ENCODE measurements at regions not wholly inside any gene's neighbourhood (a gene's known extent, or its start where the extent isn't known, plus 50 kb on each side); places are given as distances from the start of the nearest gene placed in this dataset.

GRCh38 chr15:87151202-87151748 lies 1071.6 kb downstream of the AGBL1 start:
- TF ChIP-seq CTCF (conservative IDR thresholded peaks at IDR 0.05; ENCODE audit: low read depth in 2 of 2) (no peak), POLR2AphosphoS5 (IDR thresholded peaks at IDR 0.05; ENCODE audit: low read depth) (no peak), REST (IDR thresholded peaks at IDR 0.05; ENCODE audit: unreplicated experiment) (no peak), ZNF114 (CRISPR knock-in tag; IDR thresholded peaks at IDR 0.05) (no peak), EZH2 (IDR thresholded peaks at IDR 0.05; ENCODE audit: low read depth, unreplicated experiment) (no peak), CREB1 (CRISPR knock-in tag; IDR thresholded peaks at IDR 0.05; ENCODE audit: low read depth) (no peak), ZNF331 (CRISPR knock-in tag; IDR thresholded peaks at IDR 0.05; ENCODE audit: low read depth) (no peak), NANOG (IDR thresholded peaks at IDR 0.05; ENCODE audit: borderline replicate concordance) (no peak), EZH2phosphoT487 (IDR thresholded peaks at IDR 0.05; ENCODE audit: unreplicated experiment) (no peak), JUNB (IDR thresholded peaks at IDR 0.05; ENCODE audit: unreplicated experiment) (no peak)
